GM12892 (cell line): ENCODE measurements at regions not wholly inside any gene's neighbourhood (a gene's known extent, or its start where the extent isn't known, plus 50 kb on each side); places are given as distances from the start of the nearest gene placed in this dataset.

Experiments
- POLR2A ChIP-seq: IDR thresholded peaks from 2 replicates; pipeline ENCODE4 v1.6.1; 2011; ENCODE audit warnings: low read depth, low read length, control low read depth
- POLR2AphosphoS5 ChIP-seq: IDR thresholded peaks from 2 replicates; pipeline ENCODE4 v1.6.1; 2011; ENCODE audit warnings: low read depth, low read length, control low read depth
- TAF1 ChIP-seq: IDR thresholded peaks from 2 replicates; pipeline ENCODE4 v1.6.1; 2011; ENCODE audit warnings: low read depth, mild to moderate bottlenecking, control low read depth, low read length, borderline replicate concordance

GRCh38 chr10:7492660-7493046 is 81.8 kb upstream of the SFMBT2 start:
- TF ChIP-seq POLR2A (no peak), TAF1 (no peak), POLR2AphosphoS5 (no peak)
